Erythroblast (primary cell): ENCODE measurements at regions not wholly inside any gene's neighbourhood (a gene's known extent, or its start where the extent isn't known, plus 50 kb on each side); places are given as distances from the start of the nearest gene placed in this dataset.

Experiments used
- GATA1 ChIP-seq: IDR thresholded peaks from 2 replicates; pipeline ENCODE4 v1.6.1; 2011; ENCODE audit warnings: low read depth, mild to moderate bottlenecking, control low read depth, low read length, moderate library complexity
- POLR2A ChIP-seq: IDR thresholded peaks from 2 replicates; pipeline ENCODE4 v1.6.1; 2011; ENCODE audit warnings: mild to moderate bottlenecking, low read length

GRCh38 chr4:130092187-130093015 is 996.4 kb downstream of the C4orf33 start:
- TF ChIP-seq GATA1 (no peak), POLR2A (no peak)
